Osteocyte (in vitro differentiated cells): ENCODE measurements at regions not wholly inside any gene's neighbourhood (a gene's known extent, or its start where the extent isn't known, plus 50 kb on each side); places are given as distances from the start of the nearest gene placed in this dataset.

Source experiments
- DNase-seq: peaks from one replicate; pipeline ENCODE4 v3.0.0; 2021; ENCODE audit warnings: mixed read lengths; ENCODE audit not compliant: unreplicated experiment; ENCODE audit errors: extremely low spot score
- H3K27ac Mint-ChIP-seq: one replicate; pipeline ENCODE4 v1.8.0; 2021; ENCODE audit warnings: mild to moderate bottlenecking, mixed read lengths; ENCODE audit not compliant: unreplicated experiment
- H3K27me3 Mint-ChIP-seq: one replicate; pipeline ENCODE4 v1.8.0; 2021; ENCODE audit warnings: mixed read lengths; ENCODE audit not compliant: unreplicated experiment
- H3K36me3 Mint-ChIP-seq: one replicate; pipeline ENCODE4 v1.8.0; 2021; ENCODE audit warnings: mixed read lengths; ENCODE audit not compliant: unreplicated experiment
- H3K4me1 Mint-ChIP-seq: one replicate; pipeline ENCODE4 v1.8.0; 2021; ENCODE audit warnings: mixed read lengths; ENCODE audit not compliant: unreplicated experiment
- H3K4me3 Mint-ChIP-seq: one replicate; pipeline ENCODE4 v1.8.0; 2021; ENCODE audit warnings: mild to moderate bottlenecking, moderate library complexity, mixed read lengths; ENCODE audit not compliant: unreplicated experiment
- H3K9me3 Mint-ChIP-seq: one replicate; pipeline ENCODE4 v1.8.0; 2021; ENCODE audit warnings: mixed read lengths; ENCODE audit not compliant: unreplicated experiment
- TF ChIP-seq, protein P1 (sequence below): fragments of 200-600 bp; sonication (generic); IDR thresholded peaks from 2 replicates; pipeline ENCODE4 v1.5.0; 2021; ENCODE audit warnings: antibody characterized with exemption, mild to moderate bottlenecking, moderate library complexity

DNA sequence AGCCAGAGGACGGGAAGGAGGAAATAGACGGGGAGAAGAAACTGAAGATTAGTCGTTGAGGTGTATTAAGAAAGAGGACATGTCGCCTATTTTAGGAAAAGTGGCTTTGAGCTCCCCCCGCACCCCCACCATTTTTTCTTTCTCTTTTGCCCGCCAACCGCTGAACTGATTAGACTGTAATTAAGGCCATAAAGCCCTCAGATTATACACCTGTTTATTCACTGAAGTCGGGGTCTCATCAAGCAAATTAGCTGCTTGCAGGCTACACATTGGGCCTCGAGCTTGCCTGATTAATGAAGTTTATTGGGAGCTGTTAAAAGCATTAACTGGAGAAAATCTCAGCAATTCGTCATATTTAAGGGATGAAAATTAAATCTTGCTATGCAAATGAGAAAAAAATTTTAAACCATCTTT, 119.4 kb upstream of the RRP15 start:
- Mint-ChIP-seq H3K4me3 (peak overlapping the region; percentile 69), H3K9me3 (no peaks in the 10 kb centered on the region), H3K4me1 (peaks cover 17% of the 10 kb centered on the region), H3K27me3 (peaks cover 67% of the 10 kb centered on the region), H3K27ac (no peak overlapping the region), H3K36me3 (no peaks in the 10 kb centered on the region)
- TF ChIP-seq, protein P1, sequence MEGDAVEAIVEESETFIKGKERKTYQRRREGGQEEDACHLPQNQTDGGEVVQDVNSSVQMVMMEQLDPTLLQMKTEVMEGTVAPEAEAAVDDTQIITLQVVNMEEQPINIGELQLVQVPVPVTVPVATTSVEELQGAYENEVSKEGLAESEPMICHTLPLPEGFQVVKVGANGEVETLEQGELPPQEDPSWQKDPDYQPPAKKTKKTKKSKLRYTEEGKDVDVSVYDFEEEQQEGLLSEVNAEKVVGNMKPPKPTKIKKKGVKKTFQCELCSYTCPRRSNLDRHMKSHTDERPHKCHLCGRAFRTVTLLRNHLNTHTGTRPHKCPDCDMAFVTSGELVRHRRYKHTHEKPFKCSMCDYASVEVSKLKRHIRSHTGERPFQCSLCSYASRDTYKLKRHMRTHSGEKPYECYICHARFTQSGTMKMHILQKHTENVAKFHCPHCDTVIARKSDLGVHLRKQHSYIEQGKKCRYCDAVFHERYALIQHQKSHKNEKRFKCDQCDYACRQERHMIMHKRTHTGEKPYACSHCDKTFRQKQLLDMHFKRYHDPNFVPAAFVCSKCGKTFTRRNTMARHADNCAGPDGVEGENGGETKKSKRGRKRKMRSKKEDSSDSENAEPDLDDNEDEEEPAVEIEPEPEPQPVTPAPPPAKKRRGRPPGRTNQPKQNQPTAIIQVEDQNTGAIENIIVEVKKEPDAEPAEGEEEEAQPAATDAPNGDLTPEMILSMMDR: no peak
- no peak for DNase-seq

DNA sequence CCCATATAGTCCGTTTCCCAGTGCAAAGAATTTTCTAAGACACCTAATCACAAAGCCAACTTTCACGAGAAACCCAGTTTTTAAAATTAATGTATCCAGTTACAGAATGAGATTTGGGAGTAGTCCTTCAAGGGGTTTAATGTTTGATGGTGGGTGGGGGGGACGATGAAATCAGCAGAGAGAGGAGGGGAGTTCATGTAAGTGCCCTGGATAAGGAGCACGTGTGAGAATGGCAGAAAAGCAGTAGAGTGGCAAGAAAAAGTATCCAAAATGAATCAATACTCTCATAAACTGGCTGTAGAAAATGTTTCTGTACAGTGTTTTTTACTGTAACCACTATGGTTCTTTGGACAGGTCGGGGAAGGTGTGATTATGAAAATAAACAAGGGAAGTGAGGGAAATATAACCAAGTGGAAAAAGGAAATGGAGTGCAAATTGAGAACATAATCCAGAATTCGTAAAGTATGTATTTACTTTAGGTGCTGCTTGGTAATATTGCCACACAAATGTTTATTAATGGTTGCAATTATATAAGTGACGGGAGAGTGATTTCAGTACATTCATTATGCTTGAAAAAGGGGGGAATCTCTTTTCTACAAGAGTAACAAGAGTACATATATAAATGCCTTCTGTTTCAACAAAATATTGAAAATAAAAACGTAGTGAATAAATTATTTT, 118.7 kb upstream of the RRP15 start:
- DNase-seq: no peak
- H3K4me3 Mint-ChIP-seq: peak overlapping the region; percentile 42
- H3K27ac Mint-ChIP-seq: no peak overlapping the region
- TF ChIP-seq, protein P1: no peak
- no peaks in the 10 kb centered on the region for H3K36me3 Mint-ChIP-seq
- no peaks in the 10 kb centered on the region for H3K9me3 Mint-ChIP-seq
- peaks cover 68% of the 10 kb centered on the region for H3K27me3 Mint-ChIP-seq
- H3K4me1 Mint-ChIP-seq: peaks cover 19% of the 10 kb centered on the region

DNA sequence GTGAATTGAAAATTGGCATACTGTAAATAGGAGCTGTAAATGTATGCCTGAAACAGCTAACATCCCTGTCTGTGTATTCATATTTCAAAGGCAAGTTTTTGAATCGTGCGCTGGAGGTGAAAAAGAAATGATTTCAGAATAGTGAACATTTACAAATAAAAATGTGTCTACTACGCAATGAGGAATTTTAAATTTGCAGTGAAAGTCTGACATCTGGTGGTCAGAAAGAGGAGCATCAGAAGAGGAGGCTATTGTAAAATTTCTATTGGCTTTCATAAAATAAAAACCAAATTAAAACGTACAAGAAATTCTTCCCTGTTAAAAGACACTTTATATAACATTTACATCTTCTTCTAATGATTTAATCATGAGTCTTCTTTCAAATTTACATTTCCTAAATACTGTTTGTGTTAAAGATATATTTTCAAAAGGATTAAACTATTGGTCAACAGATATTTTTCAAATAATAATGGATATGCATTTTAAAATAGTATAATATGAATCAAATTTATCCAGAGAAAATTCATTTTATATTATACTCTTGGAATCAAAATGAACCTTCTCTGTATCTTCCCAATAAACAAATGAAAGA, 113.7 kb upstream of the RRP15 start:
- DNase-seq: no peak
- Mint-ChIP-seq H3K27ac (no peak overlapping the region), H3K4me3 (no peak overlapping the region), H3K9me3 (no peaks in the 10 kb centered on the region), H3K4me1 (peaks cover 2% of the 10 kb centered on the region), H3K36me3 (no peaks in the 10 kb centered on the region), H3K27me3 (peaks cover 60% of the 10 kb centered on the region)
- TF ChIP-seq, protein P1: peak; percentile 83

DNA sequence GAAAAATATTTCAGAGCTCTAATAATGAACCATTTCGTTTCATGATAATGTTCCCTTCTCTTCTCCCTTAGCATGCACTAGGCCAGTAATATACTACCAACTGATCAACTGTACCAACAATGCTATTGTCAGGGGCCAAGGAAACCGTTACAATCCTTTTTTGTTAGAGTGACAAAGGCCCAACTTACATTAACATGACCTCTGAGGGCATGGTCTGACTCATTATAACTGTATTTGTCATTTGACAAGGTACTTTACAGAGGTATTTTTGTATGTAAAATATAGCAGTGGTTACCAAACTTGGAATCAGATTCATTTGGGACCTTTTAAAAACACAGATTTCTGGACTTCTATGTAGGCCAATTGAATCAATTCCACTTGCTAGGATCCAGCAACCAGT, 102.6 kb upstream of the RRP15 start:
- TF ChIP-seq, protein P1: no peak
- H3K9me3 Mint-ChIP-seq: no peaks in the 10 kb centered on the region

DNA sequence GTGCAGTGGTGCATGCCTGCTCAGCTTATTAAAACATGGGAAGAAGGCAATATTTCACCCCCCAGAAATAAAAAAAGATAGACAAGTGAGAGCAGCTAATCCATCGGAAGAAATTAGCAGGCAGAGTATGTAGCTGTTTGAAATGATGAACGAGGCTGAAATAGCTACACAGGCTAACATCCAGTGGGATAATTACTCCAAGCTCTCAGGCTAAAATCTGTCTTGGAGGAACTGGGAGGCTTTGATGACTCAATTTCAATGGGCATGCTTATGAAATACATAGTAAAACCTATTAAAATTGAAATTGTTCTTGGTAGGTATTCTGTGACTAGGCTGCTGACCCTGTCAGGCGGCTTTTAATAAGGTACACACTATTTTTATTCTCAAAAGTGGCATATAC, 84.1 kb upstream of the RRP15 start:
- TF ChIP-seq, protein P1: no peak
- Mint-ChIP-seq H3K27me3 (peaks cover 39% of the 10 kb centered on the region), H3K36me3 (no peaks in the 10 kb centered on the region), H3K27ac (no peak overlapping the region), H3K4me1 (no peaks in the 10 kb centered on the region), H3K9me3 (no peaks in the 10 kb centered on the region), H3K4me3 (no peak overlapping the region)
- no peak for DNase-seq

More for the DNA sequence above, 102.6 kb upstream of the RRP15 start:
- Mint-ChIP-seq H3K4me3 (no peak overlapping the region), H3K27me3 (peaks cover 27% of the 10 kb centered on the region), H3K4me1 (no peaks in the 10 kb centered on the region), H3K36me3 (no peaks in the 10 kb centered on the region), H3K27ac (no peak overlapping the region)
- no peak for DNase-seq
